Panc1 (cell line): ENCODE measurements at regions not wholly inside any gene's neighbourhood (a gene's known extent, or its start where the extent isn't known, plus 50 kb on each side); places are given as distances from the start of the nearest gene placed in this dataset.

ENCODE experiments used
- ATAC-seq: fragments of 200-7000 bp; cut with Tn5 transposase; 2 replicates; pipeline ENCODE4 v1.9.1; 2020; ENCODE audit warnings: mild to moderate bottlenecking, moderate library complexity
- BruUV-seq: library from RNA; stranded (reverse); fragments of 400-500 nt; replicated peaks from 2 replicates; lab custom pipeline; 2021; lab: Mats Ljungman, UMichigan
- CTCF ChIA-PET: fragments of 300-600 bp; sonication (Branson Sonifier 250); formaldehyde crosslinking; loops from one replicate; lab custom pipeline; 2022; ENCODE audit warnings: antibody characterized with exemption; lab: Charles Lee
- POLR2A ChIA-PET: fragments of 300-600 bp; sonication (Branson Sonifier 250); formaldehyde crosslinking; loops from one replicate; lab custom pipeline; 2022; ENCODE audit warnings: antibody characterized with exemption; lab: Charles Lee
- DNase-seq: peaks from one replicate; pipeline ENCODE4 v3.0.0-alpha.2; 2010; ENCODE audit warnings: low read depth, low spot score
- H3K27ac ChIP-seq: 2 replicates; pipeline ENCODE4 v1.5.1; 2011; ENCODE audit warnings: mild to moderate bottlenecking, low read length, inconsistent platforms
- H3K27me3 ChIP-seq: fragments of 200-500 bp; sonication (Bioruptor generic); 2 replicates; pipeline ENCODE4 v1.6.0; 2014; ENCODE audit warnings: low read length, inconsistent platforms; ENCODE audit not compliant: control insufficient read depth, insufficient read depth
- H3K36me3 ChIP-seq: fragments of 200-500 bp; sonication (Bioruptor generic); 2 replicates; pipeline ENCODE4 v1.5.1; 2014; ENCODE audit warnings: inconsistent platforms, mild to moderate bottlenecking, low read length, moderate library complexity; ENCODE audit not compliant: control insufficient read depth, insufficient read depth
- H3K4me1 ChIP-seq: 2 replicates; pipeline ENCODE4 v1.5.1; 2011; ENCODE audit warnings: inconsistent platforms, mild to moderate bottlenecking, low read length, moderate library complexity; ENCODE audit not compliant: control insufficient read depth, insufficient read depth
- H3K4me3 ChIP-seq, 2 experiments: 2 replicates each; pipeline ENCODE4 v1.5.1; 2011 to 2012; ENCODE audit warnings: low read depth in 2 of 2, low read length in 2 of 2, mild to moderate bottlenecking in 2 of 2, inconsistent platforms in 1 of 2, moderate library complexity in 1 of 2
- H3K9me3 ChIP-seq: fragments of 200-500 bp; sonication (Bioruptor generic); 2 replicates; pipeline ENCODE4 v1.5.1; 2014; ENCODE audit warnings: low read depth, mild to moderate bottlenecking, inconsistent platforms, low read length, moderate library complexity; ENCODE audit not compliant: control insufficient read depth, insufficient read depth
- POLR2AphosphoS5 ChIP-seq: IDR thresholded peaks from 2 replicates; pipeline ENCODE4 v1.6.1; 2012; ENCODE audit warnings: mild to moderate bottlenecking, low read depth, low read length, moderate library complexity
- REST ChIP-seq, 2 experiments: IDR thresholded peaks; 2 replicates each; pipeline ENCODE4 v1.6.1; 2011 to 2012; ENCODE audit warnings: low read depth in 2 of 2, control low read depth in 1 of 2, low read length in 1 of 2, mild to moderate bottlenecking in 1 of 2, moderate library complexity in 1 of 2; ENCODE audit not compliant: insufficient read depth in 1 of 2
- SIN3A ChIP-seq: IDR thresholded peaks from 2 replicates; pipeline ENCODE4 v1.6.1; 2012; ENCODE audit warnings: low read depth, mild to moderate bottlenecking, low read length, moderate library complexity, borderline replicate concordance; ENCODE audit not compliant: insufficient read depth
- TCF7L2 ChIP-seq: IDR thresholded peaks from 2 replicates; pipeline ENCODE4 v1.6.1; 2011; ENCODE audit warnings: mild to moderate bottlenecking, low read depth, low read length, inconsistent platforms
- in situ Hi-C: cut with HindIII; loops from 2 replicates; pipeline ENCODE4 v1.10.0; 2016; ENCODE audit warnings: low sequenced_read_pairs, low pct_unique_long_range_greater_than_20kb
- intact Hi-C: fragments of 100-400 bp; cut with micrococcal nuclease; formaldehyde crosslinking; loops from one replicate; pipeline ENCODE4 v1.10.0; 2022; ENCODE audit not compliant: unreplicated experiment
- TF ChIP-seq, protein P1 (sequence below): fragments of 450-650 bp; IDR thresholded peaks from 2 replicates; pipeline ENCODE4 v1.5.1; 2017; ENCODE audit warnings: mild to moderate bottlenecking

GRCh38 chr7:145481985-145482384 lies 634.6 kb upstream of the CNTNAP2 start:
- CTCF ChIA-PET: no interaction called here
- Histone ChIP-seq H3K4me3 (no peak overlapping the region), H3K36me3 (no peaks in the 10 kb centered on the region), H3K27me3 (no peaks in the 10 kb centered on the region), H3K4me1 (no peaks in the 10 kb centered on the region), H3K9me3 (no peaks in the 10 kb centered on the region), H3K27ac (no peak overlapping the region)
- POLR2A ChIA-PET: no interaction called here
- DNase-seq (no peak), ATAC-seq (no peak)
- in situ Hi-C loops (no loop called here), intact Hi-C loops (no loop called here)
- BruUV-seq: no TSS peak
- TF ChIP-seq TCF7L2: no peak
- no peak for TF ChIP-seq SIN3A
- TF ChIP-seq, protein P1, sequence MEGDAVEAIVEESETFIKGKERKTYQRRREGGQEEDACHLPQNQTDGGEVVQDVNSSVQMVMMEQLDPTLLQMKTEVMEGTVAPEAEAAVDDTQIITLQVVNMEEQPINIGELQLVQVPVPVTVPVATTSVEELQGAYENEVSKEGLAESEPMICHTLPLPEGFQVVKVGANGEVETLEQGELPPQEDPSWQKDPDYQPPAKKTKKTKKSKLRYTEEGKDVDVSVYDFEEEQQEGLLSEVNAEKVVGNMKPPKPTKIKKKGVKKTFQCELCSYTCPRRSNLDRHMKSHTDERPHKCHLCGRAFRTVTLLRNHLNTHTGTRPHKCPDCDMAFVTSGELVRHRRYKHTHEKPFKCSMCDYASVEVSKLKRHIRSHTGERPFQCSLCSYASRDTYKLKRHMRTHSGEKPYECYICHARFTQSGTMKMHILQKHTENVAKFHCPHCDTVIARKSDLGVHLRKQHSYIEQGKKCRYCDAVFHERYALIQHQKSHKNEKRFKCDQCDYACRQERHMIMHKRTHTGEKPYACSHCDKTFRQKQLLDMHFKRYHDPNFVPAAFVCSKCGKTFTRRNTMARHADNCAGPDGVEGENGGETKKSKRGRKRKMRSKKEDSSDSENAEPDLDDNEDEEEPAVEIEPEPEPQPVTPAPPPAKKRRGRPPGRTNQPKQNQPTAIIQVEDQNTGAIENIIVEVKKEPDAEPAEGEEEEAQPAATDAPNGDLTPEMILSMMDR: no peak
- TF ChIP-seq POLR2AphosphoS5: no peak
- TF ChIP-seq REST (IDR thresholded peaks at IDR 0.05; ENCODE audit: insufficient read depth in 1 of 2, low read depth in 2 of 2, low read length in 1 of 2): no peak

DNA sequence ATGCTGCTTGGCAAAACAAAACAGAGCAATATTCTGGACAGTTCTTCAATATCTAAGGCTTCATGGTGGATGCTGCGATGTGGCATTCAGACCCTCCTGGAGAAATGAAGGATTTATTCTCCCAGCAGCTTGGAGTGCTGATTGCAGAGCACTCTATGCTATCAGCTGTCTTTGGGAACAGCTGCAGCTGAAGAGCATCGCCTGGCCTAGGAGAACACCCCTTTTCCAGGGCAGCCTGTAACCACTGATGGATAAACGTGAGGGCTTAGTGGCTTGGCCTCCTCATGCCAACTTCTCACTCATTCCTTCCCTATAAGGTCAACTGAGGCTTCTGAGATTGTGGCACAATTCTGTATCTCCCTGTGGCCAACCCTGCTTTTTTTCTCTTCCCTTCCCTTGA lies 638.1 kb upstream of the CNTNAP2 start:
- intact Hi-C loops (no loop called here), in situ Hi-C loops (no loop called here)
- Histone ChIP-seq H3K36me3 (no peaks in the 10 kb centered on the region), H3K4me3 (no peak overlapping the region), H3K9me3 (no peaks in the 10 kb centered on the region), H3K4me1 (no peaks in the 10 kb centered on the region), H3K27ac (no peak overlapping the region), H3K27me3 (no peaks in the 10 kb centered on the region)
- ATAC-seq: no peak
- CTCF ChIA-PET: no interaction called here
- POLR2A ChIA-PET: interaction anchor here (0.7 kb wide), 1 partner anchor 114 kb away, joined by 11 read pairs; no protein-coding TSS in a partner anchor
- no peak for DNase-seq
- TF ChIP-seq REST (IDR thresholded peaks at IDR 0.05; ENCODE audit: insufficient read depth in 1 of 2, low read depth in 2 of 2, low read length in 1 of 2): no peak
- TF ChIP-seq POLR2AphosphoS5: no peak
- no TSS peak for BruUV-seq
